HG02610 (cell line): ENCODE measurements at regions not wholly inside any gene's neighbourhood (a gene's known extent, or its start where the extent isn't known, plus 50 kb on each side); places are given as distances from the start of the nearest gene placed in this dataset.
"Not testable (repeated sequence)": the region's sequence is repeated elsewhere in the genome, so short reads cannot be mapped to it uniquely, and the experiment has no call there.

Experiments used
- ATAC-seq: cut with Tn5 transposase; IDR thresholded peaks from one replicate; pipeline ENCODE4 v1.9.1; 2021; ENCODE audit warnings: mild to moderate bottlenecking, moderate library complexity; ENCODE audit not compliant: unreplicated experiment

- ATAC-seq: no peak
Observed at GRCh38 chr11:38089726-38090125, 1491.7 kb upstream of the RAG2 start.

- ATAC-seq: no peak
Observed at GRCh38 chr11:38060920-38061319, 1462.9 kb upstream of the RAG2 start.

- ATAC-seq: no peak
Observed at GRCh38 chr11:38060136-38060535, 1462.1 kb upstream of the RAG2 start.

- ATAC-seq: no peak
Observed at GRCh38 chr11:38046571-38047135, 1448.6 kb upstream of the RAG2 start.

GRCh38 chr11:38043060-38043459 lies 1445.0 kb upstream of the RAG2 start:
- no peak for ATAC-seq

GRCh38 chr11:38038777-38039176 lies 1440.7 kb upstream of the RAG2 start:
- ATAC-seq: no peak

GRCh38 chr11:38019072-38019775 lies 1421.2 kb upstream of the RAG2 start:
- ATAC-seq: no peak

GRCh38 chr11:38014405-38014804 lies 1416.4 kb upstream of the RAG2 start:
- ATAC-seq: no peak

- no peak for ATAC-seq
Observed at GRCh38 chr11:38013157-38013556, 1415.1 kb upstream of the RAG2 start.

GRCh38 chr11:38011496-38011895 lies 1413.5 kb upstream of the RAG2 start:
- ATAC-seq: no peak

- ATAC-seq: no peak
Observed at GRCh38 chr11:38009932-38010331, 1411.9 kb upstream of the RAG2 start.

GRCh38 chr11:38006466-38006865 lies 1408.4 kb upstream of the RAG2 start:
- ATAC-seq: no peak

- ATAC-seq: no peak
Observed at GRCh38 chr11:38005597-38005996, 1407.6 kb upstream of the RAG2 start.

- no peak for ATAC-seq
Observed at GRCh38 chr11:37999171-37999570, 1401.1 kb upstream of the RAG2 start.

- no peak for ATAC-seq
Observed at GRCh38 chr11:37995886-37996285, 1397.8 kb upstream of the RAG2 start.

GRCh38 chr11:37988031-37988430 lies 1390.0 kb upstream of the RAG2 start:
- no peak for ATAC-seq

- ATAC-seq: no peak
Observed at GRCh38 chr11:37984991-37985390, 1387.0 kb upstream of the RAG2 start.

GRCh38 chr11:37978647-37979046 lies 1380.6 kb upstream of the RAG2 start:
- no peak for ATAC-seq

- no peak for ATAC-seq
Observed at GRCh38 chr11:37973941-37974340, 1375.9 kb upstream of the RAG2 start.

- no peak for ATAC-seq
Observed at GRCh38 chr11:37972691-37973090, 1374.7 kb upstream of the RAG2 start.

- ATAC-seq: not testable (repeated sequence)
Observed at GRCh38 chr11:37969336-37969735, 1371.3 kb upstream of the RAG2 start.

- ATAC-seq: no peak
Observed at GRCh38 chr11:37968148-37968547, 1370.1 kb upstream of the RAG2 start.

- ATAC-seq: no peak
Observed at GRCh38 chr11:37967635-37968034, 1369.6 kb upstream of the RAG2 start.
